HepG2 (cell line): ENCODE measurements at regions not wholly inside any gene's neighbourhood (a gene's known extent, or its start where the extent isn't known, plus 50 kb on each side); places are given as distances from the start of the nearest gene placed in this dataset.

Experiments used
- ATAC-seq: fragments of 200-7000 bp; cut with Tn5 transposase; 3 replicates; pipeline ENCODE4 v1.9.1; 2020; ENCODE audit warnings: mild to moderate bottlenecking, moderate library complexity
- BruUV-seq: library from RNA; stranded (reverse); fragments of 400-500 nt; replicated peaks from 2 replicates; lab custom pipeline; 2021; lab: Mats Ljungman, UMichigan
- CTCF ChIA-PET: fragments of 300-600 bp; formaldehyde crosslinking; extraction: SDS; loops from one replicate; lab custom pipeline; 2021; ENCODE audit warnings: low total read pairs, inconsistent platforms, low intra/inter-chr PET ratio; lab: Yijun Ruan, JAX
- POLR2A ChIA-PET: fragments of 350-600 bp; sonication (Branson Sonifier 250); formaldehyde crosslinking; loops from one replicate; lab custom pipeline; 2020; ENCODE audit warnings: antibody characterized with exemption, inconsistent platforms; lab: Yijun Ruan, JAX
- DNase-seq: peaks from one replicate; pipeline ENCODE4 v3.0.0-alpha.2; 2015; ENCODE audit warnings: low spot score
- FAIRE-seq: peaks from 3 replicates; lab custom pipeline; 2011; peaks lifted over from hg19 to GRCh38; lab: Jason Lieb, UNC
- H2AFZ ChIP-seq: one replicate; pipeline ENCODE4 v1.6.1; 2011; ENCODE audit warnings: low read length, inconsistent platforms
- H3K27ac ChIP-seq: fragments of 300-600 bp; 3 replicates; pipeline ENCODE4 v1.8.0; 2011; ENCODE audit warnings: mixed run types, mild to moderate bottlenecking, mixed read lengths, low read length, inconsistent platforms; ENCODE audit not compliant: insufficient read depth; ENCODE audit errors: extremely low read length
- H3K27me3 ChIP-seq, 2 experiments: fragments of 200-600 bp in 1 of 2; 2 replicates in 1 of 2; 3 replicates in 1 of 2; pipeline versions ENCODE4 v1.6.0 to v1.8.0; 2011; ENCODE audit warnings: low read length in 2 of 2, mild to moderate bottlenecking in 2 of 2, moderate library complexity in 2 of 2, inconsistent platforms in 1 of 2; ENCODE audit not compliant: insufficient read depth in 2 of 2, control insufficient read depth in 1 of 2
- H3K36me3 ChIP-seq, 2 experiments: fragments of 200-600 bp in 1 of 2; replicated peaks in 1 of 2; 2 replicates in 1 of 2; 3 replicates in 1 of 2; pipeline versions ENCODE4 v1.5.1 to v1.8.0; 2011; ENCODE audit warnings: low read length in 2 of 2, inconsistent platforms in 1 of 2; ENCODE audit not compliant: insufficient read depth in 2 of 2, control insufficient read depth in 1 of 2
- H3K4me1 ChIP-seq: 2 replicates; pipeline ENCODE4 v1.5.1; 2012; ENCODE audit warnings: low read length, inconsistent platforms; ENCODE audit not compliant: insufficient read depth
- H3K4me2 ChIP-seq: 2 replicates; pipeline ENCODE4 v1.6.0; 2011; ENCODE audit warnings: low read depth, low read length, inconsistent platforms
- H3K4me3 ChIP-seq, 3 experiments: fragments of 200-600 bp in 1 of 3; sonication (generic), shearing (Covaris generic) in 1 of 3; replicated peaks in 1 of 3; 2 replicates each; pipeline ENCODE4 v1.5.1; 2011 to 2016; ENCODE audit warnings: low read length in 3 of 3, inconsistent platforms in 2 of 3, low read depth in 2 of 3, mild to moderate bottlenecking in 2 of 3, control low read depth in 1 of 3, mixed read lengths in 1 of 3; ENCODE audit not compliant: insufficient read depth in 1 of 3
- H3K79me2 ChIP-seq: one replicate; pipeline ENCODE4 v1.6.1; 2011; ENCODE audit warnings: low read length, inconsistent platforms; ENCODE audit not compliant: insufficient read depth
- H3K9ac ChIP-seq: 2 replicates; pipeline ENCODE4 v1.6.0; 2011; ENCODE audit warnings: mild to moderate bottlenecking, low read depth, low read length, inconsistent platforms; ENCODE audit not compliant: insufficient read depth
- H3K9me3 ChIP-seq: 2 replicates; pipeline ENCODE4 v1.5.1; 2012; ENCODE audit warnings: mild to moderate bottlenecking, low read length
- H4K20me1 ChIP-seq: 2 replicates; pipeline ENCODE4 v1.6.0; 2011; ENCODE audit warnings: inconsistent platforms, mild to moderate bottlenecking, low read length, moderate library complexity; ENCODE audit not compliant: insufficient read depth
- FOXM1 ChIP-seq: sonication (generic); formaldehyde crosslinking; IDR thresholded peaks from 2 replicates; pipeline ENCODE4 v1.5.0; 2020; ENCODE audit warnings: missing genetic modification reagents
- SRY ChIP-seq: sonication (generic); formaldehyde crosslinking; IDR thresholded peaks from 2 replicates; pipeline ENCODE4 v1.8.0; 2022; ENCODE audit warnings: mild to moderate bottlenecking, missing genetic modification reagents
- ZNF274 ChIP-seq: sonication (generic); formaldehyde crosslinking; IDR thresholded peaks from 2 replicates; pipeline ENCODE4 v1.5.1; 2020; ENCODE audit warnings: mild to moderate bottlenecking, missing genetic modification reagents
- WGBS: methylation state at CpG from one replicate; pipeline ENCODE4 v1.1.6; 2017; ENCODE audit warnings: low lambda C conversion rate; 5-methylcytosine and 5-hydroxymethylcytosine counted together
- in situ Hi-C: cut with HindIII; loops from 2 replicates; pipeline ENCODE4 v1.10.0; 2017; ENCODE audit warnings: low pct_unique_long_range_greater_than_20kb; ENCODE audit not compliant: extremely low pct_ligation_motif_present
- intact Hi-C: fragments of 100-400 bp; cut with micrococcal nuclease; formaldehyde crosslinking; loops from one replicate; pipeline ENCODE4 v1.10.0; 2022; ENCODE audit not compliant: unreplicated experiment
- TF ChIP-seq, protein P1 (sequence below): sonication (generic); formaldehyde crosslinking; IDR thresholded peaks from 2 replicates; pipeline ENCODE4 v1.8.1; 2023; ENCODE audit warnings: mild to moderate bottlenecking, missing genetic modification reagents, borderline replicate concordance
- TF ChIP-seq, protein P2 (sequence below): sonication (generic); formaldehyde crosslinking; IDR thresholded peaks from 2 replicates; pipeline ENCODE4 v1.9.0; 2021; ENCODE audit warnings: mild to moderate bottlenecking, missing genetic modification reagents
- TF ChIP-seq, protein P3 (sequence below): sonication (generic); formaldehyde crosslinking; conservative IDR thresholded peaks from 2 replicates; pipeline ENCODE4 v1.4.0; 2020; ENCODE audit warnings: missing genetic modification reagents

DNA sequence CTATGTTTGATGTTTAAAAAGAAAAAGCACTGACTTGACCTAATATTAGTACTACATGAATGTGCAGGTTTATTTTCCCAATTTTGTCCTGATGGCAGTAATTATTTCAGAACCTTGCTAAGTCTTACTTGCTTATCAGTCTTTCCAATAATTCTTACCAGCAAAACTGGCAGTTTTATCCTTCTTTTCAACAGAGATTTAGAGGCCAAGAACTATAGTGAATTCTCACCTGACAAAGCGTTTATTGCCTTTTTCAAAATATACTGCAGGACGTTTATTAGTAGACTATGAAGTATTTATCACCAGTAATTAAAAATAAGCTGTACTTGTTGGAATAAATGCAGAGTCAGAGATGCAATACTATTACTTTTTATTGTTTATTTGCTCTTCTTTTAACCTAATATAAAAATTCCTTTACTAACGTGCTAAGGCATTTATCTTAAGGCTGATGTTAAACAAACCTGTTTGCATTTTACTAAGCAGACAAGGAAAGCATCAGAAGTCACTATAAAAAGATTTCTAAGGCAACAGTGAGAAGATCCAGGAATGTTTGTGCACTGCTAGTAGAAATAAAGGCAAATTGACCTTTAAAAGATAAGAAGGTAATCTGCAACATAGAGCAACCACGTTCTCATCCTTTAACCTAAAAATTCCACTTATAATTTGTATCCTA lies 80.3 kb upstream of the NOCT start:
- in situ Hi-C loops (no loop called here), intact Hi-C loops (loop anchor here (5.0 kb wide), 1 partner anchor 253 kb away; no protein-coding TSS in a partner anchor)
- Histone ChIP-seq H3K4me2 (no peak overlapping the region), H2AFZ (no peak overlapping the region), H3K4me1 (peaks cover 22% of the 10 kb centered on the region), H3K27me3 (peaks cover 0 to 1% of the 10 kb centered on the region in 2 experiments; a peak in 1 of 5 replicates), H3K9me3 (no peaks in the 10 kb centered on the region), H3K79me2 (no peaks in the 10 kb centered on the region), H3K4me3 (no peak overlapping the region), H4K20me1 (no peaks in the 10 kb centered on the region), H3K27ac (no peak overlapping the region), H3K9ac (no peak overlapping the region), H3K36me3 (no peaks in the 10 kb centered on the region)
- ChIA-PET CTCF (no interaction called here), POLR2A (no interaction called here)
- ATAC-seq, result no peak
- FAIRE-seq, result no peak
- 2% methylated on average over 4 of the region's 4 CpGs for WGBS
- BruUV-seq, result no TSS peak
- DNase-seq, result no peak
- TF ChIP-seq ZNF274 (CRISPR knock-in tag) (no peak), SRY (CRISPR knock-in tag) (no peak), FOXM1 (CRISPR knock-in tag) (no peak)
- TF ChIP-seq, protein P1, sequence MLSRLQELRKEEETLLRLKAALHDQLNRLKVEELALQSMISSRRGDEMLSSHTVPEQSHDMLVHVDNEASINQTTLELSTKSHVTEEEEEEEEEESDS (CRISPR knock-in tag), result no peak
- TF ChIP-seq, protein P2, sequence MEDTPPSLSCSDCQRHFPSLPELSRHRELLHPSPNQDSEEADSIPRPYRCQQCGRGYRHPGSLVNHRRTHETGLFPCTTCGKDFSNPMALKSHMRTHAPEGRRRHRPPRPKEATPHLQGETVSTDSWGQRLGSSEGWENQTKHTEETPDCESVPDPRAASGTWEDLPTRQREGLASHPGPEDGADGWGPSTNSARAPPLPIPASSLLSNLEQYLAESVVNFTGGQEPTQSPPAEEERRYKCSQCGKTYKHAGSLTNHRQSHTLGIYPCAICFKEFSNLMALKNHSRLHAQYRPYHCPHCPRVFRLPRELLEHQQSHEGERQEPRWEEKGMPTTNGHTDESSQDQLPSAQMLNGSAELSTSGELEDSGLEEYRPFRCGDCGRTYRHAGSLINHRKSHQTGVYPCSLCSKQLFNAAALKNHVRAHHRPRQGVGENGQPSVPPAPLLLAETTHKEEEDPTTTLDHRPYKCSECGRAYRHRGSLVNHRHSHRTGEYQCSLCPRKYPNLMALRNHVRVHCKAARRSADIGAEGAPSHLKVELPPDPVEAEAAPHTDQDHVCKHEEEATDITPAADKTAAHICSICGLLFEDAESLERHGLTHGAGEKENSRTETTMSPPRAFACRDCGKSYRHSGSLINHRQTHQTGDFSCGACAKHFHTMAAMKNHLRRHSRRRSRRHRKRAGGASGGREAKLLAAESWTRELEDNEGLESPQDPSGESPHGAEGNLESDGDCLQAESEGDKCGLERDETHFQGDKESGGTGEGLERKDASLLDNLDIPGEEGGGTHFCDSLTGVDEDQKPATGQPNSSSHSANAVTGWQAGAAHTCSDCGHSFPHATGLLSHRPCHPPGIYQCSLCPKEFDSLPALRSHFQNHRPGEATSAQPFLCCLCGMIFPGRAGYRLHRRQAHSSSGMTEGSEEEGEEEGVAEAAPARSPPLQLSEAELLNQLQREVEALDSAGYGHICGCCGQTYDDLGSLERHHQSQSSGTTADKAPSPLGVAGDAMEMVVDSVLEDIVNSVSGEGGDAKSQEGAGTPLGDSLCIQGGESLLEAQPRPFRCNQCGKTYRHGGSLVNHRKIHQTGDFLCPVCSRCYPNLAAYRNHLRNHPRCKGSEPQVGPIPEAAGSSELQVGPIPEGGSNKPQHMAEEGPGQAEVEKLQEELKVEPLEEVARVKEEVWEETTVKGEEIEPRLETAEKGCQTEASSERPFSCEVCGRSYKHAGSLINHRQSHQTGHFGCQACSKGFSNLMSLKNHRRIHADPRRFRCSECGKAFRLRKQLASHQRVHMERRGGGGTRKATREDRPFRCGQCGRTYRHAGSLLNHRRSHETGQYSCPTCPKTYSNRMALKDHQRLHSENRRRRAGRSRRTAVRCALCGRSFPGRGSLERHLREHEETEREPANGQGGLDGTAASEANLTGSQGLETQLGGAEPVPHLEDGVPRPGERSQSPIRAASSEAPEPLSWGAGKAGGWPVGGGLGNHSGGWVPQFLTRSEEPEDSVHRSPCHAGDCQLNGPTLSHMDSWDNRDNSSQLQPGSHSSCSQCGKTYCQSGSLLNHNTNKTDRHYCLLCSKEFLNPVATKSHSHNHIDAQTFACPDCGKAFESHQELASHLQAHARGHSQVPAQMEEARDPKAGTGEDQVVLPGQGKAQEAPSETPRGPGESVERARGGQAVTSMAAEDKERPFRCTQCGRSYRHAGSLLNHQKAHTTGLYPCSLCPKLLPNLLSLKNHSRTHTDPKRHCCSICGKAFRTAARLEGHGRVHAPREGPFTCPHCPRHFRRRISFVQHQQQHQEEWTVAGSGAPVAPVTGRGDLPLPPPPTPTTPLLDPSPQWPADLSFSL, result no peak
- TF ChIP-seq, protein P3, sequence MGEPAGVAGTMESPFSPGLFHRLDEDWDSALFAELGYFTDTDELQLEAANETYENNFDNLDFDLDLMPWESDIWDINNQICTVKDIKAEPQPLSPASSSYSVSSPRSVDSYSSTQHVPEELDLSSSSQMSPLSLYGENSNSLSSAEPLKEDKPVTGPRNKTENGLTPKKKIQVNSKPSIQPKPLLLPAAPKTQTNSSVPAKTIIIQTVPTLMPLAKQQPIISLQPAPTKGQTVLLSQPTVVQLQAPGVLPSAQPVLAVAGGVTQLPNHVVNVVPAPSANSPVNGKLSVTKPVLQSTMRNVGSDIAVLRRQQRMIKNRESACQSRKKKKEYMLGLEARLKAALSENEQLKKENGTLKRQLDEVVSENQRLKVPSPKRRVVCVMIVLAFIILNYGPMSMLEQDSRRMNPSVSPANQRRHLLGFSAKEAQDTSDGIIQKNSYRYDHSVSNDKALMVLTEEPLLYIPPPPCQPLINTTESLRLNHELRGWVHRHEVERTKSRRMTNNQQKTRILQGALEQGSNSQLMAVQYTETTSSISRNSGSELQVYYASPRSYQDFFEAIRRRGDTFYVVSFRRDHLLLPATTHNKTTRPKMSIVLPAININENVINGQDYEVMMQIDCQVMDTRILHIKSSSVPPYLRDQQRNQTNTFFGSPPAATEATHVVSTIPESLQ (CRISPR knock-in tag), result no peak
